GM03348 (cell line): ENCODE measurements at regions not wholly inside any gene's neighbourhood (a gene's known extent, or its start where the extent isn't known, plus 50 kb on each side); places are given as distances from the start of the nearest gene placed in this dataset.
A peak's percentile ranks its signal among the peaks of the same experiment; 100 is the strongest.

Experiments
- DNase-seq: peaks from one replicate; pipeline ENCODE4 v3.0.0; 2012; ENCODE audit warnings: low spot score

- DNase-seq, result peak; percentile 41
These were observed 51.3 kb upstream of the RELL1 start for GRCh38 chr4:37737466-37737865.
